ENCODE measurements at regions not wholly inside any gene's neighbourhood (a gene's known extent, or its start where the extent isn't known, plus 50 kb on each side); places are given as distances from the start of the nearest gene placed in this dataset.

GRCh38 chr2:123915380-123915779, 109.7 kb upstream of the CNTNAP5 start:
- Mint-ChIP-seq H3K9me3 (ENCODE audit: unreplicated experiment) (no peaks in the 10 kb centered on the region), H3K4me1 (ENCODE audit: low read depth, unreplicated experiment) (peaks cover 6% of the 10 kb centered on the region), H3K27ac (ENCODE audit: unreplicated experiment) (no peak overlapping the region), H3K27me3 (ENCODE audit: unreplicated experiment) (no peaks in the 10 kb centered on the region), H3K36me3 (ENCODE audit: unreplicated experiment) (no peaks in the 10 kb centered on the region), H3K4me3 (ENCODE audit: unreplicated experiment) (no peak overlapping the region)
- no peak for DNase-seq
- no peak for TF ChIP-seq CTCF (IDR thresholded peaks at IDR 0.05; ENCODE audit: partially characterized antibody, unreplicated experiment)

- Mint-ChIP-seq H3K27me3 (ENCODE audit: unreplicated experiment) (no peaks in the 10 kb centered on the region), H3K36me3 (ENCODE audit: unreplicated experiment) (no peaks in the 10 kb centered on the region), H3K27ac (ENCODE audit: unreplicated experiment) (no peak overlapping the region), H3K4me1 (ENCODE audit: low read depth, unreplicated experiment) (peaks cover 6% of the 10 kb centered on the region), H3K9me3 (ENCODE audit: unreplicated experiment) (no peaks in the 10 kb centered on the region), H3K4me3 (ENCODE audit: unreplicated experiment) (no peak overlapping the region)
- DNase-seq, result no peak
- no peak for TF ChIP-seq CTCF (IDR thresholded peaks at IDR 0.05; ENCODE audit: partially characterized antibody, unreplicated experiment)
Measured at GRCh38 chr2:123916051-123916450, 109.0 kb upstream of the CNTNAP5 start.

- Mint-ChIP-seq H3K27me3 (ENCODE audit: unreplicated experiment) (no peaks in the 10 kb centered on the region), H3K27ac (ENCODE audit: unreplicated experiment) (peak overlapping the region; percentile 6), H3K36me3 (ENCODE audit: unreplicated experiment) (no peaks in the 10 kb centered on the region), H3K4me3 (ENCODE audit: unreplicated experiment) (no peak overlapping the region), H3K4me1 (ENCODE audit: low read depth, unreplicated experiment) (peaks cover 6% of the 10 kb centered on the region), H3K9me3 (ENCODE audit: unreplicated experiment) (no peaks in the 10 kb centered on the region)
- no peak for TF ChIP-seq CTCF (IDR thresholded peaks at IDR 0.05; ENCODE audit: partially characterized antibody, unreplicated experiment)
- no peak for DNase-seq
Measured at GRCh38 chr2:123916531-123916930, 108.6 kb upstream of the CNTNAP5 start.

GRCh38 chr2:123917241-123917640, 107.8 kb upstream of the CNTNAP5 start:
- DNase-seq, result no peak
- Mint-ChIP-seq H3K4me1 (ENCODE audit: low read depth, unreplicated experiment) (peaks cover 6% of the 10 kb centered on the region), H3K27ac (ENCODE audit: unreplicated experiment) (peak overlapping the region; percentile 2), H3K9me3 (ENCODE audit: unreplicated experiment) (no peaks in the 10 kb centered on the region), H3K36me3 (ENCODE audit: unreplicated experiment) (no peaks in the 10 kb centered on the region), H3K4me3 (ENCODE audit: unreplicated experiment) (no peak overlapping the region), H3K27me3 (ENCODE audit: unreplicated experiment) (no peaks in the 10 kb centered on the region)
- TF ChIP-seq CTCF (IDR thresholded peaks at IDR 0.05; ENCODE audit: partially characterized antibody, unreplicated experiment), result no peak

GRCh38 chr2:123928358-123928757, 96.7 kb upstream of the CNTNAP5 start:
- H3K36me3 Mint-ChIP-seq (ENCODE audit: unreplicated experiment), result peaks cover 8% of the 10 kb centered on the region
- H3K27ac Mint-ChIP-seq (ENCODE audit: unreplicated experiment), result peak overlapping the region; percentile 6
- peaks cover 2% of the 10 kb centered on the region for H3K4me1 Mint-ChIP-seq (ENCODE audit: low read depth, unreplicated experiment)
- no peak overlapping the region for H3K4me3 Mint-ChIP-seq (ENCODE audit: unreplicated experiment)
- H3K9me3 Mint-ChIP-seq (ENCODE audit: unreplicated experiment), result no peaks in the 10 kb centered on the region
- DNase-seq, result no peak
- no peak for TF ChIP-seq CTCF (IDR thresholded peaks at IDR 0.05; ENCODE audit: partially characterized antibody, unreplicated experiment)
- no peaks in the 10 kb centered on the region for H3K27me3 Mint-ChIP-seq (ENCODE audit: unreplicated experiment)
